OCI-M1 (cell line): ENCODE measurements at regions not wholly inside any gene's neighbourhood (a gene's known extent, or its start where the extent isn't known, plus 50 kb on each side); places are given as distances from the start of the nearest gene placed in this dataset.
"Not testable (repeated sequence)": the region's sequence is repeated elsewhere in the genome, so short reads cannot be mapped to it uniquely, and the experiment has no call there.

ENCODE experiments used
- DNase-seq: peaks from one replicate; lab custom pipeline; 2025; lab: John Stamatoyannopoulos, UW

DNA sequence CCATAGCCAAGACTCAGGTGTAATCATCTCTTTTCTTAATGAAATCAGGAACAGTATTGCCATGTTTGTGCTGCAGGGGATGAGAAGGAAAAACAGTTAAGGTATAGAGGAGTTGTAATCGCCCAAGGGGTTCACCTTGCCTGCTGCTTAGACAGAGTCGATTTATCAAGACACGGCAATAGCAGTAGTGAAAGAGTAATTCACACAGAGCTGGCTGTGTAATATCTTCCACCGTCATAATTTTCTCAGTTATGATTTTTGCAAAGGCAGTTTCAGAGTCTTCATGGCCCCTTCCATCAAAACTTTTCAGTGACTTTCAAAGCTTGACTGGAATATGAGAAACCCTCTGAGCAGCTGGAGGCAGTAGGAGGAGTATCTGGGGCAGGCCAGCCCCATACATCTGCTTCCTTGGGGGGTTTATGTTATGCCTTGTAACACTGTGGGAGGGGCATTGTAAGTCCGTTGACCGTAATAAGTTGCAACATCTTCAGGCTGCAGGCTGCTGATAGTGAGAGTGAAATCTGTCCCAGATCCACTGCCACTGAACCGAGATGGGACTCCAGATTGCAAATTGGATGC is 605.4 kb downstream of the RPIA start:
- not testable (repeated sequence) for DNase-seq

DNA sequence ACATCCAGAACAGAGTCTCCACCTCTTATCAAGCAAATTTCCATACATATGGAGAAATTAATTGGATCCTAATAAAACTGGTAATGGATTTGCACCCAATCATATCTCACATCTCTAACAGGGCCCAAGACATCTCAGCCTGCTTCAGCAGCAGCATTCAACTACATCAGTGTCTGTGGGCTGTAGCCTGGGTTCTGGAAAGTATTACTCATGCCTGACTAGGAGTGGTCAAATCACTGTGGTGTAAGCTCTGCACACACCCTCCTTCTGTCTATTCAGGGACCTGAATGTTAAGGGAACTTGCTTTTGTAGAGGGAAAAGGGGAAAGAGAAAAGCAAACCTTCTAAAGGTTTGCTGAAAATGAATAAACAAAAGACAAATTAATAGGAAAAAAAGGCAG is 607.7 kb downstream of the RPIA start:
- DNase-seq, result not testable (repeated sequence)

DNA sequence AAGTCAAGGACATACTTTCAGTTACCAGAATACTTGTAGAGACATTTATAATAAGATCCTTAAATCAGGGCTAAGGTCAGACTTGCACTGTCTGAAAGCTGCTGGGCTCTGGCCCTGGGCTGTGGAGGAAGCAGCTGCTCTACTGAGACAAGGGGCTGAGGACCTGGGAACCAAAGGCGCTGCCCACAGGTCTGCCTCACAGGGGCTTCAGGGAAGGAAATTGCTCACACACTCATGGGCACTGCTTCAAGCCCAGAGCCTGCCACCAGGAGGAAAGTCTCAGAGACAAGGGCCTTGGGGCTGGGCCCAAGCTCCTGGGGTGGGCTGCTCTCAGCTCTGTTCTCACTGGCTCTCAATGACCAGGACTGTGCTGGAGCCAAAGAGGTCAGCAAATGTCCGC is 614.1 kb downstream of the RPIA start:
- not testable (repeated sequence) for DNase-seq

DNA sequence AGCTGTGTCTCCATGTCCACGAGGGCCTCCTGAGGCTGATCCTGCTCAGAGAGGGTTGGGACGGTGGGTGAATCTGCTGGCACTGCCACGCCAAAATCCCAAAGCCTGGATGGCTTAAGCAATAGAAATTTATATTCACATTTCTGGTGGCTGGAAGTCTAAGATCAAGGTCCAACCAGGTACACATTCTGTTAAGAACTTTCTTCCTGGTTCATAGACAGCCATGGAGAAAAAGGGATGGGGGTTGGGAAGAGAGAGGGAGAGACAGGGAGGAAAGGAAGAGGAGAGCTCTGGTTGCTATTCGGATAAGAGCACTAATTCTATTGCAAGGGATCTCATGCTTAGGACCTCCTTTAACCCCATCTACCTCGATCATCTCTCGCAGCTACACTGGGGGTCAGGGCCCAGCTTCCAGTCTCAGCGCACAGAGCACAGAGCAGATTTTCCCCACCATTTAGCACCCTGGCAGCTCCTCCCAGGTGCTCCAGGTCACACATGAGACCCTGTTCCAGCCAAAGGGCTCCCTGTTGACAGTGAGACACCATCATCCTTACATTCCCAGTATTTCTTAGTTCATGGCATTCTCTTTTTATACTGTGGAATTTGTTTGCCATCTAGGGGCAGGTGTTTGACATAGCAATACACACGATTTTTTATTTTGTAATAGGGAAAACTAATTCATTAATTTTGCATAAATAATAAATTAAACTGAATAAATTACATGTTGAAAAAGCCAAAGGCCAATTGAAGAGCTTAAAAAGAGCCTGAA is 615.6 kb downstream of the RPIA start:
- DNase-seq, result not testable (repeated sequence)

DNA sequence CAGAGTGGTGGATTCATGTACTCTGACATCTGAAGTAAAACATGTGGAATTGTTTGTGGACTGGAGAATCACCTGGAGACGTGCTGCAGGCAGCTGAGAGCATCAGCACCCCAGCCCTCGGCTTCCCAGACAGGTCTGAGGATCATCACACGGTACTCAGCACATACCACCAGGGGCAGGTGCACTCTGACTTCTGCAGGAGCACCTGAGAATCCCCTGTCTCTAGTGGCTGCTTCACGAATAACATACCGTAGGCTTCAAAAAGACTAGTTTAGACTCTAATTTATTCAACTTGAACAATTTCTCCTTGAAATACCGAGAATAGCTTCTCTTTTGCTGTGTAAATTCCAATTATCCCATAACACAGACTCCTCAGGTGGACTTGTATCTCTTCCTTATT is 627.5 kb downstream of the RPIA start:
- not testable (repeated sequence) for DNase-seq

DNA sequence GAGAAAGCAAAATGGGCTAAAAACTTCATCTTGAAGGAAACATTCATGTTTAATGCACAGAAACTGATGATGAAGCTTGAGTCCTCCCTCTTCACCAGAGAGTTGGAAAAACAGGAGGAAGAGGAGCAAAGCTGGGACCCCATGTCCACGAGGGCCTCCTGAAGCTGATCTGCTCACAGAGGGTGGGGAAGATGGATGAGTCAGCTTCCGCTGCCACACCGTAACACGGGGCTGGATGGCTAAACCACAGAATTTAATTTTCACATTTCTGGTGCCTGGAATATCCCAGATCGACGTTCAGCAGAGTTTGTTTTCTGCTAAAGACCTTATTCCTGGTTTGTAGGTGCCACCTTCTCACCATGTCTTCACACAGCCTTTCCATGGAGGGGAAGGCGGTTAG is 634.4 kb downstream of the RPIA start:
- not testable (repeated sequence) for DNase-seq

DNA sequence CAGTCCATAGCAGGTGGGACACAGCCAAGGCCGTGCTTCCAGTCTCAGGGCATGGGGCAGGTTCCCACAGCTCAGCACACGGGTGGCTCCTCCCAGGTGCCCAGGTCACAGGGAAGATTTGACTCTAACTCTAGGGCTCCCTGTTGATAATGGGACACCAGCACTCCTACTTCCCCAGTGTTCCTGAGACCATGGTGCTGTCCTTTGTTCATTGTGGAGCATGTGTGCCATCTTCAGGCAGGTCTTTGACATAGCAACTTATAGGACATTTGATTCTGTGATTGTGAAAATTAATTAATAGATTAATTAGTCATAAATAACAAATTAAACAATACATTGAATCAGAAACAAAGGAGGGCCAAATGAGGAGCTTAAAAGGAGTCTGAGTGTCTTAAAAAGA is 635.0 kb downstream of the RPIA start:
- DNase-seq, result not testable (repeated sequence)

DNA sequence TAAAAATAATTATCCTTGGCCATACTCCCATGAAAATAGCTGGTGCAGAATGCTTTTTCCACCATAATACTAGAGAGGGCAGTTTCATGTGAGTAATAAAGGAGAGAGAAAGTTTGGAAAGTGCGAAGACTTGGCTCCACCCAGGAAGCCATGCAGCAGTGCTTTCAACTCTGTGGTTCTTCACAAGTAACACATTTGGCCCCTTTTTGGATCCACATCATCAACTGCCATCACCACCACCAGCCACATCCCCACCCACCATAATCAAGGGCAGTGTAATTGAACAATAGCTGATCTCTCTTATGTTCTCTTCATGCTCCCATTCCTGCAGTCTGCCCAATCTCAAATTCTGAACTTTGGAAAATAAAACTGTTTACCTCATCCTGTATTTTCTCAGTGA is 637.3 kb downstream of the RPIA start:
- not testable (repeated sequence) for DNase-seq
